ENCODE measurements at regions not wholly inside any gene's neighbourhood (a gene's known extent, or its start where the extent isn't known, plus 50 kb on each side); places are given as distances from the start of the nearest gene placed in this dataset.

DNA sequence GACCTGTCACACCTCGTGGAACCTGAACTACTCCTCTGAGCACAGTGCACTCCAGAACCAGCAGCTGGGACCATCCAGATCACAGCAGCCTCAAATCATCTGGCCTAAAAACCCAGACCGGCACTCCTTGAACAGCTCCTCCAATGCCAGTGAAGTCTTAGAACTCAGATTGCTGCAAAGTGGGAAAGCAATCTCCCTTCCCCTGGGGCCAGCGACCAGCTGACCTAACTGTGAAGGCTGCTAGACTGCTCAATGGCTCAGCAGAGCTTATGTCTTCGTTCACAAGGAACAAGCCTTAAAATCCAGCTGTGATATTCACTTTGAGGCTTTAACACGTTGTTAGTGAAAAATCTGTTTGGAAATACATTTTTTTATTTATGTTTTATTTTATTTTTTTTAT lies 243.2 kb downstream of the ANKRD60 start:
- Histone ChIP-seq H3K4me3 (ENCODE audit: low read depth, low read length) (no peak overlapping the region), H3K9me3 (no peaks in the 10 kb centered on the region), H3K27me3 (replicated peaks; ENCODE audit: control insufficient read depth, insufficient read depth, low read length) (no peaks in the 10 kb centered on the region), H3K36me3 (ENCODE audit: control insufficient read depth, insufficient read depth, low read length) (no peaks in the 10 kb centered on the region), H3K4me1 (no peaks in the 10 kb centered on the region)
- BruUV-seq (replicated peaks): no TSS peak
- Mint-ChIP-seq H3K36me3 (ENCODE audit: insufficient read depth, unreplicated experiment) (no peaks in the 10 kb centered on the region), H3K27me3 (ENCODE audit: insufficient read depth, unreplicated experiment) (peaks cover 20% of the 10 kb centered on the region), H3K27ac (ENCODE audit: unreplicated experiment) (no peak overlapping the region), H3K4me1 (ENCODE audit: low read depth, unreplicated experiment) (no peaks in the 10 kb centered on the region), H3K4me3 (ENCODE audit: unreplicated experiment) (no peak overlapping the region), H3K9me3 (ENCODE audit: unreplicated experiment) (no peaks in the 10 kb centered on the region)
- intact Hi-C loops (cut with micrococcal nuclease; ENCODE audit: unreplicated experiment): no loop called here
- CTCF ChIA-PET: no interaction called here
- POLR2A ChIA-PET: no interaction called here
- TF ChIP-seq, protein P1, sequence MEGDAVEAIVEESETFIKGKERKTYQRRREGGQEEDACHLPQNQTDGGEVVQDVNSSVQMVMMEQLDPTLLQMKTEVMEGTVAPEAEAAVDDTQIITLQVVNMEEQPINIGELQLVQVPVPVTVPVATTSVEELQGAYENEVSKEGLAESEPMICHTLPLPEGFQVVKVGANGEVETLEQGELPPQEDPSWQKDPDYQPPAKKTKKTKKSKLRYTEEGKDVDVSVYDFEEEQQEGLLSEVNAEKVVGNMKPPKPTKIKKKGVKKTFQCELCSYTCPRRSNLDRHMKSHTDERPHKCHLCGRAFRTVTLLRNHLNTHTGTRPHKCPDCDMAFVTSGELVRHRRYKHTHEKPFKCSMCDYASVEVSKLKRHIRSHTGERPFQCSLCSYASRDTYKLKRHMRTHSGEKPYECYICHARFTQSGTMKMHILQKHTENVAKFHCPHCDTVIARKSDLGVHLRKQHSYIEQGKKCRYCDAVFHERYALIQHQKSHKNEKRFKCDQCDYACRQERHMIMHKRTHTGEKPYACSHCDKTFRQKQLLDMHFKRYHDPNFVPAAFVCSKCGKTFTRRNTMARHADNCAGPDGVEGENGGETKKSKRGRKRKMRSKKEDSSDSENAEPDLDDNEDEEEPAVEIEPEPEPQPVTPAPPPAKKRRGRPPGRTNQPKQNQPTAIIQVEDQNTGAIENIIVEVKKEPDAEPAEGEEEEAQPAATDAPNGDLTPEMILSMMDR (IDR thresholded peaks at IDR 0.05; ENCODE audit: insufficient read depth in 1 of 2, low read depth in 1 of 2, low read length in 1 of 2, severe bottlenecking in 1 of 2, unreplicated experiment in 1 of 2): no peak
- DNase-seq: no peak

- Mint-ChIP-seq H3K9me3 (ENCODE audit: unreplicated experiment) (no peaks in the 10 kb centered on the region), H3K4me3 (ENCODE audit: unreplicated experiment) (no peak overlapping the region), H3K4me1 (ENCODE audit: low read depth, unreplicated experiment) (no peaks in the 10 kb centered on the region), H3K27ac (ENCODE audit: unreplicated experiment) (no peak overlapping the region), H3K27me3 (ENCODE audit: insufficient read depth, unreplicated experiment) (peaks cover 14% of the 10 kb centered on the region), H3K36me3 (ENCODE audit: insufficient read depth, unreplicated experiment) (no peaks in the 10 kb centered on the region)
- H3K9me3 ChIP-seq: no peaks in the 10 kb centered on the region
- TF ChIP-seq, protein P1 (IDR thresholded peaks at IDR 0.05; ENCODE audit: insufficient read depth in 1 of 2, low read depth in 1 of 2, low read length in 1 of 2, severe bottlenecking in 1 of 2, unreplicated experiment in 1 of 2): no peak
- H3K36me3 ChIP-seq (ENCODE audit: control insufficient read depth, insufficient read depth, low read length): no peaks in the 10 kb centered on the region
- H3K4me3 ChIP-seq (ENCODE audit: low read depth, low read length): no peak overlapping the region
- CTCF ChIA-PET: no interaction called here
- H3K4me1 ChIP-seq: no peaks in the 10 kb centered on the region
- DNase-seq: no peak
- intact Hi-C loops (cut with micrococcal nuclease; ENCODE audit: unreplicated experiment): no loop called here
- no peaks in the 10 kb centered on the region for H3K27me3 ChIP-seq (replicated peaks; ENCODE audit: control insufficient read depth, insufficient read depth, low read length)
- no TSS peak for BruUV-seq (replicated peaks)
- POLR2A ChIA-PET: no interaction called here
These were observed 245.4 kb downstream of the ANKRD60 start for GRCh38 chr20:57983082-57983481.

- Mint-ChIP-seq H3K36me3 (ENCODE audit: insufficient read depth, unreplicated experiment) (no peaks in the 10 kb centered on the region), H3K27me3 (ENCODE audit: insufficient read depth, unreplicated experiment) (peaks cover 17% of the 10 kb centered on the region), H3K27ac (ENCODE audit: unreplicated experiment) (no peak overlapping the region), H3K9me3 (ENCODE audit: unreplicated experiment) (no peaks in the 10 kb centered on the region), H3K4me1 (ENCODE audit: low read depth, unreplicated experiment) (no peaks in the 10 kb centered on the region), H3K4me3 (ENCODE audit: unreplicated experiment) (no peak overlapping the region)
- peak in 1 of 2 experiments; percentile 31 for DNase-seq
- intact Hi-C loops (cut with micrococcal nuclease; ENCODE audit: unreplicated experiment): no loop called here
- ChIA-PET CTCF (interaction anchor here (1.0 kb wide), 1 partner anchor 327 kb away, joined by 3 read pairs; no protein-coding TSS in a partner anchor), POLR2A (no interaction called here)
- Histone ChIP-seq H3K27me3 (replicated peaks; ENCODE audit: control insufficient read depth, insufficient read depth, low read length) (no peaks in the 10 kb centered on the region), H3K4me1 (no peaks in the 10 kb centered on the region), H3K4me3 (ENCODE audit: low read depth, low read length) (no peak overlapping the region), H3K9me3 (no peaks in the 10 kb centered on the region), H3K36me3 (ENCODE audit: control insufficient read depth, insufficient read depth, low read length) (no peaks in the 10 kb centered on the region)
- TF ChIP-seq, protein P1 (IDR thresholded peaks at IDR 0.05; ENCODE audit: insufficient read depth in 1 of 2, low read depth in 1 of 2, low read length in 1 of 2, severe bottlenecking in 1 of 2, unreplicated experiment in 1 of 2): no peak
- no TSS peak for BruUV-seq (replicated peaks)
These were observed 247.9 kb downstream of the ANKRD60 start for GRCh38 chr20:57980506-57980905.
